Type B pancreatic cell (in vitro differentiated cells): ENCODE measurements at regions not wholly inside any gene's neighbourhood (a gene's known extent, or its start where the extent isn't known, plus 50 kb on each side); places are given as distances from the start of the nearest gene placed in this dataset.
"Not testable (repeated sequence)": the region's sequence is repeated elsewhere in the genome, so short reads cannot be mapped to it uniquely, and the experiment has no call there.

Experiments used
- DNase-seq: peaks from one replicate; pipeline ENCODE4 v3.0.0; 2021; ENCODE audit warnings: mixed read lengths; ENCODE audit not compliant: unreplicated experiment; ENCODE audit errors: extremely low spot score
- H3K27ac Mint-ChIP-seq: 2 replicates; pipeline ENCODE4 v1.8.0; 2021; ENCODE audit warnings: mild to moderate bottlenecking, mixed read lengths
- H3K27me3 Mint-ChIP-seq: 2 replicates; pipeline ENCODE4 v1.8.0; 2021; ENCODE audit warnings: mixed read lengths
- H3K36me3 Mint-ChIP-seq: 2 replicates; pipeline ENCODE4 v1.8.0; 2021; ENCODE audit warnings: mixed read lengths
- H3K4me1 Mint-ChIP-seq: one replicate; pipeline ENCODE4 v1.8.0; 2021; ENCODE audit warnings: mixed read lengths; ENCODE audit not compliant: unreplicated experiment
- H3K4me3 Mint-ChIP-seq: 2 replicates; pipeline ENCODE4 v1.8.0; 2021; ENCODE audit warnings: mild to moderate bottlenecking, mixed read lengths
- H3K9me3 Mint-ChIP-seq: 2 replicates; pipeline ENCODE4 v1.8.0; 2021; ENCODE audit warnings: mixed read lengths
- CTCF ChIP-seq: fragments of 200-600 bp; sonication (generic); conservative IDR thresholded peaks from 2 replicates; pipeline ENCODE4 v1.5.0; 2021; ENCODE audit warnings: antibody characterized with exemption, mild to moderate bottlenecking

DNA sequence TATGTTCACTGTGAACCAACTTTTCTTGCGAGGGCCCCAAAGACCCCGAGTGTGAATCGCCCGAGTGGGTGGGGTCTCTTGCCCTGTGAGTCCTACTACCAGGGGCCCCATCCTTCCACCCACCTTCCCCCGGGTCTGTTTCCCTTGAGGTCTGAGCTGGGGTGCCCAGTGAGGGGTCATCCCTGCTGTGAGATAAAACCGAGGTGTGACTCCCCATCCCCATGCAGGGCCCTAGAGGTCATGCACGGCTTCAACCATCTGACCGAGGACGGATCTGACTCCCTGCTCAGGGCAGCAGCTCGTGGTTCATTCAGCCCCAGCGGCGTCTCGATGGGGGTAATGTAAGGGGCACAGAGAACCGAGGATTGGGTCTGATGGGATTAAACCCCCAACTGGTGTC is 103.1 kb upstream of the SULF2 start:
- no peak for TF ChIP-seq CTCF
- no peak overlapping the region for H3K4me3 Mint-ChIP-seq
- H3K36me3 Mint-ChIP-seq: no peaks in the 10 kb centered on the region
- H3K4me1 Mint-ChIP-seq: peaks cover 8% of the 10 kb centered on the region
- H3K9me3 Mint-ChIP-seq: no peaks in the 10 kb centered on the region
- no peak overlapping the region for H3K27ac Mint-ChIP-seq
- peaks cover 18% of the 10 kb centered on the region for H3K27me3 Mint-ChIP-seq
- no peak for DNase-seq

GRCh38 chr20:47887477-47888080 is 102.3 kb upstream of the SULF2 start:
- no peak overlapping the region for H3K27ac Mint-ChIP-seq
- H3K4me3 Mint-ChIP-seq: no peak overlapping the region
- DNase-seq: no peak
- peaks cover 8% of the 10 kb centered on the region for H3K4me1 Mint-ChIP-seq
- TF ChIP-seq CTCF: no peak
- no peaks in the 10 kb centered on the region for H3K9me3 Mint-ChIP-seq
- H3K27me3 Mint-ChIP-seq: peaks cover 18% of the 10 kb centered on the region
- H3K36me3 Mint-ChIP-seq: no peaks in the 10 kb centered on the region

- TF ChIP-seq CTCF: no peak
- peaks cover 8% of the 10 kb centered on the region for H3K4me1 Mint-ChIP-seq
- H3K36me3 Mint-ChIP-seq: no peaks in the 10 kb centered on the region
- no peak overlapping the region for H3K27ac Mint-ChIP-seq
- peaks cover 23% of the 10 kb centered on the region for H3K27me3 Mint-ChIP-seq
- H3K4me3 Mint-ChIP-seq: no peak overlapping the region
- no peak for DNase-seq
- H3K9me3 Mint-ChIP-seq: no peaks in the 10 kb centered on the region
Measured at GRCh38 chr20:47887064-47887463, 101.8 kb upstream of the SULF2 start.

- Mint-ChIP-seq H3K27me3 (peaks cover 27% of the 10 kb centered on the region), H3K4me3 (no peak overlapping the region), H3K36me3 (no peaks in the 10 kb centered on the region), H3K27ac (no peak overlapping the region), H3K9me3 (no peaks in the 10 kb centered on the region), H3K4me1 (peaks cover 8% of the 10 kb centered on the region)
- no peak for DNase-seq
- TF ChIP-seq CTCF: no peak
Measured at GRCh38 chr20:47886454-47887041, 101.3 kb upstream of the SULF2 start.

DNA sequence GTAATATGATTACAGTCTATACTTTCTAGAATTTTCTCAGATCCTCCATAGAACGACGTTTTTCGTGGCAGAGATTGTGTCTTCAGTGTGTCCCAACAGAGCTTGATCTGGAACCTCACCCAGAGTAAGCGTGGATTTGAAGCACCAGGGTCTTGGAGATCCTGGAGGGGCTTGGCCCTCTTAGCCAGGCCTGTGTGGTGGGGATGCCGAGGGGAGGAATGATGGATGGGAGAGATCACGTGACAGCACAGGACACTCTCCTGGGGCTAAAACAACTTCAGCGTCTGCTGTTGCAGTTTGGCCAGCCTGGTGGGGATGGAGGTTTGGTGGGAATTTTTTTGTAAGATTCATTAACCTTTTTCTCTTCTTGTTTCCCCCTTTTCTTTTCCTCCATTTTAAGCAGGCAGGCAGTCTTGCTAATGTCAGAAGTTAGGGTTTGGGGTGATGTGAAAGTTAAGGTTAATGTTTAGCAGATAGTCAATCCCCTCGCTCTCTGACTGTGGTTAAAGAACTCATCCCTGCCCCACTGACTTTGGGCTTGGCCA is 100.7 kb upstream of the SULF2 start:
- H3K4me1 Mint-ChIP-seq: peaks cover 8% of the 10 kb centered on the region
- peaks cover 27% of the 10 kb centered on the region for H3K27me3 Mint-ChIP-seq
- TF ChIP-seq CTCF: no peak
- no peaks in the 10 kb centered on the region for H3K9me3 Mint-ChIP-seq
- no peak overlapping the region for H3K4me3 Mint-ChIP-seq
- no peak for DNase-seq
- no peak overlapping the region for H3K27ac Mint-ChIP-seq
- no peaks in the 10 kb centered on the region for H3K36me3 Mint-ChIP-seq

- not testable (repeated sequence) for H3K4me3 Mint-ChIP-seq, H3K27ac Mint-ChIP-seq, H3K4me1 Mint-ChIP-seq, DNase-seq, H3K36me3 Mint-ChIP-seq, H3K9me3 Mint-ChIP-seq
- peaks cover 36% of the 10 kb centered on the region for H3K27me3 Mint-ChIP-seq
Measured at GRCh38 chr20:47883940-47884339, 98.7 kb upstream of the SULF2 start.
